ENCODE measurements at regions not wholly inside any gene's neighbourhood (a gene's known extent, or its start where the extent isn't known, plus 50 kb on each side); places are given as distances from the start of the nearest gene placed in this dataset.
A peak's percentile ranks its signal among the peaks of the same experiment; 100 is the strongest.

DNA sequence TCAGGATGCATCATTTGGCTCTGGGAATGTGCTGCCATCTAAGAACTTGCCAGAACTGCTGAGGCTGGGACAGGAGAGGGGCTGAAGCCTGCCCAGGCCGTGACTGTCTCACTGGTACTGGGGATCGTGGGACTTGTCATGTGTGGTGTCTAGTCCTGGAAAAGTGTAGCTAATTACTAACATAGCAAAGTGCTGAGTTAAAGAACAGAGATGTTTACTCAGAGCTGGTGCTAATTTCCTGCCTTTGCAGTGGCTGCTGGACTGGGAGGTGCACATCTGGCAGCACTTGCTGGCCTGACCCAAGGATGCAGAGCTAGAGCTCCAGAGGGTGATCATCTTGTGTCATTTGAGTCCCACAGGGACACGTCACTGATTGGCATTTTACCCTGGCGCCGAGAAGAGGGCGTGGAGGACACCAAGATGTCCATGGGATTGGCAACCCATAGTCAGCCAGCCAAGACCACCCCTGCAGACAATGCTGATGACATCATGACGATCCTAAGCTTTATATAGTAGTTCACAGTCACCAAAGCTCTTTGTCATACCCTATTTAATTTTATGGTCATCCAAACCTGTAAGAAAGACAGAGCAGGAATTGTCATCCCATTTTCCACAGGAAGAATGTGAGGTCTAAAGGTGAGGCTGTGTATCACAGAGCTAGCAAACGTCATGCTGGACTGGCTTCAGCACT is 110.1 kb upstream of the SLC44A3 start:
- Histone ChIP-seq H3K4me3 (ENCODE audit: low read length, poor library complexity, severe bottlenecking) (no peak overlapping the region), H2AFZ (ENCODE audit: low read length) (no peak overlapping the region), H3K9me2 (replicated peaks; ENCODE audit: low read depth, low read length) (no peaks in the 10 kb centered on the region), H3K27me3 (ENCODE audit: insufficient read depth, low read length, poor library complexity, severe bottlenecking) (no peaks in the 10 kb centered on the region), H3K9me3 (ENCODE audit: insufficient read depth, low read depth, low read length) (no peaks in the 10 kb centered on the region), H4K20me1 (ENCODE audit: insufficient read depth, low read length, poor library complexity, severe bottlenecking) (no peaks in the 10 kb centered on the region), H3F3A (ENCODE audit: low read depth) (no peaks in the 10 kb centered on the region), H3K36me3 (ENCODE audit: insufficient read depth, low read length) (no peaks in the 10 kb centered on the region), H3K79me2 (ENCODE audit: insufficient read depth, low read length) (no peaks in the 10 kb centered on the region), H3K9ac (ENCODE audit: low read depth, low read length, poor library complexity, severe bottlenecking) (no peak overlapping the region), H3K4me1 (ENCODE audit: insufficient read depth, low read length, poor library complexity, severe bottlenecking) (peaks cover 43% of the 10 kb centered on the region), H3K4me2 (ENCODE audit: low read depth, low read length, poor library complexity, severe bottlenecking) (no peak overlapping the region)
- TF ChIP-seq EZH2phosphoT487 (IDR thresholded peaks at IDR 0.05; ENCODE audit: borderline replicate concordance): no peak
- no peak for TF ChIP-seq CTCF (conservative IDR thresholded peaks at IDR 0.05; ENCODE audit: low read length)

DNA sequence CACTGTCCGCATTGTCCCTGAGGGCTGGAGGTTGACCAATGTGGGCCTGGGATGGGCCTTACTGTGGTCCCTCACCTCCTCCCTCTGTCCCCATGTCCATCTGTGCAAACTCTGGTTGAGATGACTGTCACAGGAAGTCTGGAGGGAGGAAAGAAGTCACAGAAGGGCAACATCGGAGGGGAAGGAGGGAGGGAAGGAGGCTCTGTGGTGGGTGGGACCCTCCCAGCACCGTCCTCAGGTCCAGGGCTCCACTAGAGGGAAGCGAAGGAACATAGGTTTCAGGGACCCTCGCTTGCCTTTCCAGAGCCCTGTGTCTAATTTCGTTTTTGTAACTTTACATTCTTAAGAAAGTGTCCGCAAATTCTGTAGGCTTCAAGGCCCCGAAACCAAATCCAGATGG is 111.3 kb upstream of the SLC44A3 start:
- Histone ChIP-seq H3K36me3 (ENCODE audit: insufficient read depth, low read length) (no peaks in the 10 kb centered on the region), H3K4me3 (ENCODE audit: low read length, poor library complexity, severe bottlenecking) (no peak overlapping the region), H3K4me2 (ENCODE audit: low read depth, low read length, poor library complexity, severe bottlenecking) (peak overlapping the region; percentile 26), H3F3A (ENCODE audit: low read depth) (no peaks in the 10 kb centered on the region), H2AFZ (ENCODE audit: low read length) (peak overlapping the region; percentile 47; the same call in 1 of the 2 replicates), H3K9me3 (ENCODE audit: insufficient read depth, low read depth, low read length) (no peaks in the 10 kb centered on the region), H3K9me2 (replicated peaks; ENCODE audit: low read depth, low read length) (no peaks in the 10 kb centered on the region), H3K9ac (ENCODE audit: low read depth, low read length, poor library complexity, severe bottlenecking) (peak overlapping the region; percentile 66), H4K20me1 (ENCODE audit: insufficient read depth, low read length, poor library complexity, severe bottlenecking) (no peaks in the 10 kb centered on the region), H3K79me2 (ENCODE audit: insufficient read depth, low read length) (no peaks in the 10 kb centered on the region), H3K4me1 (ENCODE audit: insufficient read depth, low read length, poor library complexity, severe bottlenecking) (peaks cover 40% of the 10 kb centered on the region), H3K27me3 (ENCODE audit: insufficient read depth, low read length, poor library complexity, severe bottlenecking) (no peaks in the 10 kb centered on the region)
- TF ChIP-seq CTCF (conservative IDR thresholded peaks at IDR 0.05; ENCODE audit: low read length): peak; percentile 24
- TF ChIP-seq EZH2phosphoT487 (IDR thresholded peaks at IDR 0.05; ENCODE audit: borderline replicate concordance): no peak

DNA sequence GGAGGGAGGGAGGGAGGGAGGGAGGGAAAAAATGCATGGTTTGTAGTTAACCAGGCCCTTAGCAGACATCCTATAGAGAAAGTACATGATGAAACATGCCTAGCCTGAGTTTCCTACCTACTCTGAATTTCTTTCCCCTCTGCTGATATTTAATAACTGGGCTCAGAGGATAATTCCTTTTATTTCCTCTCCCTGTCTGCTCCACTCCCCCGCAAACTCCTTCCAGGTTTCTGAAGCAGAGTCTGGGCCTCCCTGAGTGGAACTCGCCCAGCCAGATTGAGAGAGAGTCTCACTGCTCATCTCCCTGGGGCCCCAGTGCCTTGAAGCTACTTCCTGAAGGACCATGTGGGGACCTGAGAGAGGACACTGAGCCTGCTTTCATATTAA is 111.9 kb upstream of the SLC44A3 start:
- H3K4me2 ChIP-seq (ENCODE audit: low read depth, low read length, poor library complexity, severe bottlenecking): peak overlapping the region; percentile 26
- no peaks in the 10 kb centered on the region for H3F3A ChIP-seq (ENCODE audit: low read depth)
- H3K36me3 ChIP-seq (ENCODE audit: insufficient read depth, low read length): no peaks in the 10 kb centered on the region
- no peaks in the 10 kb centered on the region for H3K9me3 ChIP-seq (ENCODE audit: insufficient read depth, low read depth, low read length)
- H3K4me3 ChIP-seq (ENCODE audit: low read length, poor library complexity, severe bottlenecking): no peak overlapping the region
- TF ChIP-seq CTCF (conservative IDR thresholded peaks at IDR 0.05; ENCODE audit: low read length): no peak
- no peak for TF ChIP-seq EZH2phosphoT487 (IDR thresholded peaks at IDR 0.05; ENCODE audit: borderline replicate concordance)
- peak overlapping the region; percentile 66 for H3K9ac ChIP-seq (ENCODE audit: low read depth, low read length, poor library complexity, severe bottlenecking)
- no peaks in the 10 kb centered on the region for H3K79me2 ChIP-seq (ENCODE audit: insufficient read depth, low read length)
- no peaks in the 10 kb centered on the region for H3K9me2 ChIP-seq (replicated peaks; ENCODE audit: low read depth, low read length)
- H2AFZ ChIP-seq (ENCODE audit: low read length): peak overlapping the region; percentile 47; the same call in 1 of the 2 replicates
- no peaks in the 10 kb centered on the region for H3K27me3 ChIP-seq (ENCODE audit: insufficient read depth, low read length, poor library complexity, severe bottlenecking)
- peaks cover 35% of the 10 kb centered on the region for H3K4me1 ChIP-seq (ENCODE audit: insufficient read depth, low read length, poor library complexity, severe bottlenecking)
- no peaks in the 10 kb centered on the region for H4K20me1 ChIP-seq (ENCODE audit: insufficient read depth, low read length, poor library complexity, severe bottlenecking)
